GM12872 (cell line): ENCODE measurements at regions not wholly inside any gene's neighbourhood (a gene's known extent, or its start where the extent isn't known, plus 50 kb on each side); places are given as distances from the start of the nearest gene placed in this dataset.

Source experiments
- TF ChIP-seq, protein P1 (sequence below): IDR thresholded peaks from 3 replicates; pipeline ENCODE4 v1.5.1; 2011; ENCODE audit warnings: low read depth, mild to moderate bottlenecking, low read length, moderate library complexity; ENCODE audit not compliant: insufficient read depth

DNA sequence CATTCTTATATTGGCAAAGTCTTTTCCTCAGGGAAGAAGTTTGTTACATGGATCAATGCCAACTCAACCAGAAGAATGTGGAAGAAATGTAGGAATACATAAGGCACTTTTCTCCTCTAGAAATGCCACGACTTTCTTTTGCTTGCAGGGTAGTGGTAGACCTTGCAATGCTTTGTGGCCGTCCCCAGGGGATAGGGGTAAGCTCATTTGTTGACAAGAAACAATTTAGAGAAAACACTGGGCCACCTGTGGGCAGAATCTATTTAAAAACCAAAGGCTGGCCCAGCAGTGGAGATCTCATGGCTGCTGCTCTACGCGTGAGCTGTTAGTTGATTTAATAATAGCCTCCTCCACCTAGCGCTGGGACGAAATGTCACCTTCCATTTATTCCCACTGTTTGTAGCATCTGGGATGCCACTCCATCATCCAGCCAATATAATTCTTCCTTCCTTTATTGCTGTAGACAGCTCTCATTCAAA is 64.6 kb upstream of the PFN2 start:
- TF ChIP-seq, protein P1, sequence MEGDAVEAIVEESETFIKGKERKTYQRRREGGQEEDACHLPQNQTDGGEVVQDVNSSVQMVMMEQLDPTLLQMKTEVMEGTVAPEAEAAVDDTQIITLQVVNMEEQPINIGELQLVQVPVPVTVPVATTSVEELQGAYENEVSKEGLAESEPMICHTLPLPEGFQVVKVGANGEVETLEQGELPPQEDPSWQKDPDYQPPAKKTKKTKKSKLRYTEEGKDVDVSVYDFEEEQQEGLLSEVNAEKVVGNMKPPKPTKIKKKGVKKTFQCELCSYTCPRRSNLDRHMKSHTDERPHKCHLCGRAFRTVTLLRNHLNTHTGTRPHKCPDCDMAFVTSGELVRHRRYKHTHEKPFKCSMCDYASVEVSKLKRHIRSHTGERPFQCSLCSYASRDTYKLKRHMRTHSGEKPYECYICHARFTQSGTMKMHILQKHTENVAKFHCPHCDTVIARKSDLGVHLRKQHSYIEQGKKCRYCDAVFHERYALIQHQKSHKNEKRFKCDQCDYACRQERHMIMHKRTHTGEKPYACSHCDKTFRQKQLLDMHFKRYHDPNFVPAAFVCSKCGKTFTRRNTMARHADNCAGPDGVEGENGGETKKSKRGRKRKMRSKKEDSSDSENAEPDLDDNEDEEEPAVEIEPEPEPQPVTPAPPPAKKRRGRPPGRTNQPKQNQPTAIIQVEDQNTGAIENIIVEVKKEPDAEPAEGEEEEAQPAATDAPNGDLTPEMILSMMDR, result no peak

- TF ChIP-seq, protein P1, result no peak
These were observed 63.0 kb upstream of the PFN2 start for GRCh38 chr3:150033721-150034120.

DNA sequence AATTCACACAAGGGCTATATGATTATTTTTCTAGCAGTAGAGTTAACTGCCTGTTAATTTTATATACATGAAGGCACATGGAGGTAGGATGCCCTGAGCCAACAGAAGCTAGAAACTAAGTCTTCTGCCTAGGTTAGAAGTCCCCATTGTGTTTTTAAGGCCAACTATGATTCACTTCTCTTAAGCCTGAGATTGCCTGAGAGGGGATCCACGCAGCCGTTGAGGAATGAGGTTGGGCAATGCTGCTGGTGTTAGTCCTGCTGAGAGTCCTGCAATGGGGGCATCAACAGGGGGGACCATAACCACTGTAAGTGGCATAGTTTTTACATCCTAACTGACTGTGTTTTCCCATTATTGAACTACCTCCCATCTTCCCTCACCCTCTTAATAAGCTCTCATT is 60.1 kb upstream of the PFN2 start:
- TF ChIP-seq, protein P1, result no peak

DNA sequence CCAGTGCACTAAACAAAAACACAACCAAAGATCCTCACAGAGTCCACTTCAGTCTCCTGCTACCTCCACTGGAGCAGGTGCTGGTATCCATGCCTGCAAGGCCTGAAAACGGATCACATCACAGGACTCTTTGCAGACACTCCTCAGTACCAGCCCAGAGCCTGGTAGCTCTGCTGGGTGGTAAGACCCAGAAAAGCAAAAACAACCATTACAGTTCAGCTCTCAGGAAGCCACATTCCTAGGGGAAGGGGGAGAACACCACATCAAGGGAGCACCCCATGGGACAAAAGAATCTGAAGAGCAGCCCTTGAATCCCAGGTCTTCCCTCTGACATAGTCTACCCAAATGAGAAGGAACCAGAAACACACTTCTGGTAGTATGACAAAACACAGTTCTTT is 52.5 kb upstream of the PFN2 start:
- TF ChIP-seq, protein P1, result no peak

- TF ChIP-seq, protein P1, result no peak
These were observed 51.9 kb upstream of the PFN2 start for GRCh38 chr3:150022381-150023238.

DNA sequence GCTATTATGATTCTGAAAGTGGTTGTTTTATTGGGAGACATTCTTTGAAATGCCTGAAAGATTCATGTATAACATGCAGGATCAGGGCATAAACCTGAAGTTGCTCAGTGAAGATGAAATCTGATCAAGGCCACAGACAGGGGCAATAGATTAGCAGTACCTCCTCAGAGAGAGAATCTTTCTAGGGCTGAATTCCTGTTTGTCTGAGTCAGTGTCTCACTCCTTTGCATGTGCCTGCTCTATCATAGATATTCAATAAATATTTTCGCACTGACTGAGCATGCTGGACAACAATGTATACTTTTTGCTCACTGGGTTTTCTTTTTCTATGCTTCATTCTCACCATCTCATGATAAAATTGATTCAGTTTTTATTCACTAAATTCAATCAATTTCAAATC is 49.8 kb upstream of the PFN2 start:
- TF ChIP-seq, protein P1, result no peak
